Fibroblast of mammary gland (primary cell): ENCODE measurements at regions not wholly inside any gene's neighbourhood (a gene's known extent, or its start where the extent isn't known, plus 50 kb on each side); places are given as distances from the start of the nearest gene placed in this dataset.

Source experiments
- DNase-seq: peaks from one replicate; pipeline ENCODE4 v3.0.0-alpha.2; 2010; ENCODE audit warnings: low read depth
- H3K4me3 ChIP-seq: 2 replicates; pipeline ENCODE4 v1.5.1; 2011; ENCODE audit warnings: low read depth, mild to moderate bottlenecking, low read length, moderate library complexity; ENCODE audit not compliant: control insufficient read depth
- TF ChIP-seq, protein P1 (sequence below): conservative IDR thresholded peaks from 2 replicates; pipeline ENCODE4 v1.5.1; 2011; ENCODE audit warnings: low read depth, low read length, inconsistent platforms; ENCODE audit not compliant: control insufficient read depth, insufficient read depth

DNA sequence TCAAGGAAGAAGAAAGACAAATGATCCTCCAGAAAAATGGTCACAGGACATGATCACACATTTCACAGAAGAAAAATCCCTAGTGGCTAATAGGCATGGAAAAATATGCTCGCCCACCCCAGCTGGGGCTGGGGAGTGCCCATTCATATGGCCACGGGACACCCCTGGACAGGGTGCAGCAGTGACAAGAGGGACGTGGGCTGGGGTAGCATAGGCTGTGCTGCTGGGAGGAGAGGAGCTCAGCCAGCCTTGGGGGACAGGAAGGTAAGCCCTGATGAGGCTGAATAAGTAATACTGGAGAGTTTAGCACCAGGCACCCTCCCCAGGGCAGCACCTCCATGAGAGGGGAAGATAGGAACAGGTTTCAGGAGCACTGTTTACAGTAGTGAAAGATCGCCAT, 254.9 kb upstream of the HS6ST1 start:
- no peak overlapping the region for H3K4me3 ChIP-seq
- no peak for DNase-seq
- TF ChIP-seq, protein P1, sequence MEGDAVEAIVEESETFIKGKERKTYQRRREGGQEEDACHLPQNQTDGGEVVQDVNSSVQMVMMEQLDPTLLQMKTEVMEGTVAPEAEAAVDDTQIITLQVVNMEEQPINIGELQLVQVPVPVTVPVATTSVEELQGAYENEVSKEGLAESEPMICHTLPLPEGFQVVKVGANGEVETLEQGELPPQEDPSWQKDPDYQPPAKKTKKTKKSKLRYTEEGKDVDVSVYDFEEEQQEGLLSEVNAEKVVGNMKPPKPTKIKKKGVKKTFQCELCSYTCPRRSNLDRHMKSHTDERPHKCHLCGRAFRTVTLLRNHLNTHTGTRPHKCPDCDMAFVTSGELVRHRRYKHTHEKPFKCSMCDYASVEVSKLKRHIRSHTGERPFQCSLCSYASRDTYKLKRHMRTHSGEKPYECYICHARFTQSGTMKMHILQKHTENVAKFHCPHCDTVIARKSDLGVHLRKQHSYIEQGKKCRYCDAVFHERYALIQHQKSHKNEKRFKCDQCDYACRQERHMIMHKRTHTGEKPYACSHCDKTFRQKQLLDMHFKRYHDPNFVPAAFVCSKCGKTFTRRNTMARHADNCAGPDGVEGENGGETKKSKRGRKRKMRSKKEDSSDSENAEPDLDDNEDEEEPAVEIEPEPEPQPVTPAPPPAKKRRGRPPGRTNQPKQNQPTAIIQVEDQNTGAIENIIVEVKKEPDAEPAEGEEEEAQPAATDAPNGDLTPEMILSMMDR = no peak

DNA sequence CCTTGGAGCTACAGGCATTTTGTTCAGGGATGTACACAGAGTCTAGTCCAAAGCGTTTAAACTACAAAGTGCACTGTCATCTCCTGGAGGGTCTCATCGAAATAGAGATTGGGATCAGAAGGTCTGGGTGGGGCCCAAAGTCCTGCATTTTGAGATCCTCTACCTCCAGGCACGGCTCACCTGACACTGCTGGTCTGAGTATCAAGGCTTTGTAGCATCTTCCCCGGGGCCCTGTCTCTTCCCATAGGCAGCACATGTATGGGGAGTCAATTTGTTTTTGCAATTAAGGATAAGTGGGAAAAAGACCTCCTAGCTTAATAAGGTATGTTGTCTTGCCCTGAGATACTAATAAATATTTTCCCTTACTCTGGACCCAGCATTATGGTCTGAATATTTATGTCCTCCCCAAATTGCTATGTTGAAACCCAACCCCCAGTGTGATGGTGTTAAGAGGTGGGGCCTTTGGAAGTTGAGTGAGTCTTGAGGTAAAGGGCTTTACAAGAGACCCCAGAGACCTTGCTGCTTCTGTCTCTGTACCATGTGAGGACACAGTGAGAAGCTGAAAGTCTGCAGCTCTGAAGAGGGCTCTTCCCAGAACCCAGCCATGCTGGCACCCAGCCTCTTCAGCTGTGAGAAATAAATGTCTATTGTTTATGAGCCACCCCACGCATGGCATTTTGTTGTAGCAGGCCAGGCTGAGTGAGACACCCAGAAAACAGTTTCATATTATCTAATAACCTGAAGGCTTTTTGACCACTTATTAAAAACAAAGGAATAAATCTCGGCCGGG, 258.7 kb upstream of the HS6ST1 start:
- no peak for DNase-seq
- TF ChIP-seq, protein P1 = no peak
- no peak overlapping the region for H3K4me3 ChIP-seq

DNA sequence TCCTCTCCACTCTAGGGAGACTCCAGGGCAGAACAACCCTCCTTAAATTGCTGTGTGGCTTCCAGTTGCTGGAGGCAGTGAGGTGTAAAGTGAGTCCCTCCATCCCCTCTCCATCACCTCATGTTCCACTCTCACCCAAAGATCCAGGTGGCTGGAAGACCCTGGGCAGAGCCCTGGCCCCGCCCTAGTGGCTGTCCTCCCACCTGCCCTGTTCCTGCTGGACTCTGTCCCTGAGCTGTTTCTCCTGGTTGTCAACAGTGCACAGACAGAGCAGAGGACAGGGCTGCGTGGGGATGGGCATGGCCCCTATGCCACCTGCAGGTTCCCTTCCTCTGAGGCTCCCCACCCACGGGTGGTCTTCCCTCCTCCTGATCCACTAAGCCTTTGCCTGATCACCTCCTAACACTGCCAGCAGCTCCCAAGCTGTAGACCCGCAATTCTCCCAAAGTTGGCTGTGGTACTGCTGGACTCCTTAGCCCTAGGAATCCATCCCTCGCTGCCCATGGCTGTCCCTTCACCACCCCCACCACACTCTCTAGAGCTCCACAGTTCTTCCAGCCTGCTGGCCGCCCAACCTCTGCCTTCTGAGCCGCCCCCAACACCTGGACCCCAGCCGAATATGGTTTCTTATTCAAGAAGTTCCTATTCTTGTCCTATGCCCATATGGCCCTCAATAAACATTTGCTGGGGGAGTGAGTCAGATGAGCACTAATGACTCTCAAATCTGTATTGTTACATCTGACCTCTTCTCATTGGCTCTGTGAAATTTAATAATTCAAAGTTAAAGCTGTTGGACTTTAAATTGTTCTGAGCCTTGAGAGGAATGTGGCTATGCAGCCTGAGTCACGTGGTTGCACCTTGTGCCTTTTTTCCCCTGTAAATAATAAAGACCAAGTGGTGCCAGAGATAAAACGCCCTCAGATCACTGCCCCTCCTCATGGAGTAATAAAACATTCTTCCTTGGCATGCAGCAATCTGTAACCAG, 260.0 kb upstream of the HS6ST1 start:
- no peak overlapping the region for H3K4me3 ChIP-seq
- DNase-seq = peak; percentile 60
- TF ChIP-seq, protein P1 = no peak

DNA sequence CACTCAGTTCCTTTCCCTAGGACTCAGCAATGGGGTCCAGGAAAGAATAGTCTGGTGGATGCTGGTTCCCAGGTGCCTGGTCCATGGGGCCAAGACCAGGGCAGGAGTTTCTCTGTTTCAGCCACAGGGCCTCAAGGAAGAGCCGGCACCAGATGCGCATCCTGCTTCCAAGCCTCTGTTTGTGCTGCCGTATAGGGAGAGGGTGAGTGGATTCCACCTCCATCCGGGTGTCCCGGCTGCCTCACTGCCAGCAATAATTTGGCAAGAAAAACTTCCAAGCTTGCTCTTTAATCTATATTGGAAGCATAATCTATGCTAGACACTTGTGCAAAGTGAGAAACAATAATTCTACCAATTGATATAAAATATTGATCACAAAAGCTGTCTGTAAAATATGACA, 261.2 kb upstream of the HS6ST1 start:
- no peak for DNase-seq
- H3K4me3 ChIP-seq = no peak overlapping the region
- TF ChIP-seq, protein P1 = no peak

DNA sequence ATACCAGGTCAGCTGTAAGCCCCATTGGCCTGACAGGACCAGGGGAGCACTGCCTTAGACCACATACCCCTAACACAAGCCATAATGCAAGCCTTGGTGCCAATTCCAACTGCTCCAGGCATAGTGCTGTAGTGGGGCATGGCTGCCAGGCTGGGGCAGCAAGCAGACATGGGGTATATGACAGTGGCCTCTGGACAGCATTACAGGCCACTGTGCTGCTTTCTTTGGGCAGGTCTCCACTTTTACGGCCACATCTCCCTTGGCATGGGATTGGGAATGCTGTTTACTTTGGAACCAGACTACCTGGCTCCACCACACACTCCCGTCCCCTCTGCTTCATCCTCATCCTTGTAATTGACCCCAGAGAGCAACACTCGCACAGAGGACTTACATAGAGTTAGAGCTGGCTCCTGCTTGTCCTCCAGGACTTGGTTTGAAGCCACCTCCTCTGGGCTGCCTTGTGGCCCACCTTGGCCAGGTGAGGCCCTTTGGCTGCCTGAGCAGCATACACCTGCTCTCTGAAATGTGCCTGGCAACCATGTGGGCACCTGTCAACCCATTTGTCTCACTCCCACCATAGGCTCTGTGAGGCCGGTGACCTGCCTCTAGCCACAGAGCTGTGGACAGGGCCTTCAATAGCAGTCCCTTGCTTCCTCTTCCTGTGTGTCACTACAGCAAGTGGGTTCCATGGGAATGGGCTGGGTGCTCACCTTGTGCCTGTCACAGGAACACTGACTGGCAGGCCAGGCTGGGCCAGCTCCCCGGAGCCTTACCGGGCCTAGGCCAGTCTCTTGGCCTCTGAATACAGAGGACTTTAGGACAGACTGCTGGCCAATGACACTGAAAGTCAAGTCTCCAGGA, 262.6 kb upstream of the HS6ST1 start:
- TF ChIP-seq, protein P1 = no peak
- no peak overlapping the region for H3K4me3 ChIP-seq
- no peak for DNase-seq

DNA sequence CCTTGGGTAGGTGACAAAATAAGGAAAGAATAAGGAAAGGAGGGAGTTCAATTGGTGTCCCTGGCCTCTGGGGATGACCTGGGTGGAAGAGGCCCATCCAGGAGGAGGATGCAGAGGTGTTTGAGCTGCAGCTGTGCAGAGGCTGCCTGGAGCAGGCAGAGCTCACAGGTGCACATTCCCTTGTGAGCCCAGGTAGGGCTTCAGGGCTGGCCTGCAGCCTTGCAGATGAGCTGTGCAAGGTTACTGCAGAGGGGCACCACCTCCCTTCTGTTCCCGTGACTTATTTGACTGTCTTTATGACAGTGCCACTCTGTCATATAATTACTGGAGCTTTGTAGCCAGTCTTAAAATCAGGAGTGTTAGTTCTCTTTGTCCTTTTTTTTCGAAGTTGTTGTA, 263.2 kb upstream of the HS6ST1 start:
- no peak overlapping the region for H3K4me3 ChIP-seq
- DNase-seq = no peak
- TF ChIP-seq, protein P1 = no peak
